GM19239 (cell line): ENCODE measurements at regions not wholly inside any gene's neighbourhood (a gene's known extent, or its start where the extent isn't known, plus 50 kb on each side); places are given as distances from the start of the nearest gene placed in this dataset.
"Not testable (repeated sequence)": the region's sequence is repeated elsewhere in the genome, so short reads cannot be mapped to it uniquely, and the experiment has no call there.

ENCODE experiments used
- DNase-seq: peaks from one replicate; pipeline ENCODE4 v3.0.0; 2011; ENCODE audit warnings: low spot score; ENCODE audit not compliant: insufficient read length
- FAIRE-seq: peaks from 2 replicates; lab custom pipeline; 2011; peaks lifted over from hg19 to GRCh38; lab: Jason Lieb, UNC

DNA sequence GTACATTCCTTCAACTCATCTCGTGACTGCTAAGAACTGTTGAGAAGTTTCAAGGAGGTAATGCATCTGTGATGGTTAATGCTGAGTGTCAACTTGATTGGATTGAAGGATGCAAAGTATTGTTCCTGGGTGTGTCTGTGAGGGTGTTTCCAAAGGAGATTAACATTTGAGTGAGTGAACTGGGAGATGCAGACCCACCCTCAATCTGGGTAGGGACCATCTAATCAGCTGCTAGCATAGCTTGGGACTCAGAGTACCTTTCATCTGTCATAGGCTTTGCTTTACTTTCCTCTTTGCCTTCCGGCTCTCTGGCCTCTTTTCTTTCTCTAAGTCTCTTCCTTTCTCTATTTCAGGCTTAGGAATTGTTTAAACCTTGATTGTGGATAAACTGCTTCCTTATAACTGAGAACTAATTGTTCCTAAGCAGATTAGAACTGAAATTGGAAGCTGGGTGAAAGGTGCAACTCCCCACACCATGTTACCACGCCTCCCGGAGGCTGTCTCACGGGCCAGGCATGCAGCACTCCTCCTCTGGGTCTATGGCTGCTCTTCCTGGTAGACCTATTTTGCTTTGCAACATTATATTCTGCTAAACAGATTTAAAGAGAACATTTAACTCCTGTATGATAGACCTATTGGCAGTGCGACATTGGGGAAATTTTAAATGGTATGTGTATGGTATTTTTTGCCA, 298.2 kb downstream of the CCSER2 start:
- FAIRE-seq (no peak), DNase-seq (no peak)

DNA sequence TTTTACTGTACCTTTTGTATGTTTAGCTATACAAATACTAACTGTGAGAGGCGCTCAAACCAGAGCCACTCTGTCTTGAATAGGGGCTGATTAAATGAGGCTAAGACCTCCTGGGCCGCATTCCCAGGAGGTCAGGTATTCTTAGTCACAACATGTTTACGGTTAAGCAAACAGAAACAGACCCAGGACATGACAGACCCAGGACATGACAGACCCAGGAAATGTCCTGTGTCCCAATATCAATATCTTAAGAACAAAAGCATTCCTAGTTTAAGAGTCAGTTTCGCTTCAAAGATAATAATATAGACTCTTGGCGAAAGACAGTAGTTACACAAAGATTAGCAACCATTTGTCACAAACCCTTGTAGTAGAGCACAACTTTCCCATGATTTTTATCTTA, 304.5 kb downstream of the CCSER2 start:
- DNase-seq, result no peak
- FAIRE-seq, result no peak

DNA sequence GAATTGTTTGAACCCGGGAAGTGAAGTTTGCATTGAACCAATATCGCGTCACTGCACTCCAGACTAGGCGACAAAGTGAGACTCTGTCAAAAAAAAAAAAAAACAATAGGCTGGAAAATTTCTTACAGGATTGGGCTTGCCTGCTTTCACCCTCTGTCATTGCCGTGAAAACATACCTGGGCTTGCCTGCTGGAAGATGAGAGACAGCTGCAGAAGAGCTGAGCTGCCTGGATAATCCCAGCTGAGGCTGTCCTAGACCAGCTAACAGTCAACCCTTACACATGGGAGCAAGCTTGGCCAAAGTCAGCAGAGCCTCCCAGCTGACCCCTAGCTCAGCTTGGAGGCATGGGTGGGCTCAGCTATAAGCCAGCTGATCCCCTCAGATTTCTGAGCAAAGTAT, 306.2 kb downstream of the CCSER2 start:
- FAIRE-seq, result no peak
- no peak for DNase-seq

DNA sequence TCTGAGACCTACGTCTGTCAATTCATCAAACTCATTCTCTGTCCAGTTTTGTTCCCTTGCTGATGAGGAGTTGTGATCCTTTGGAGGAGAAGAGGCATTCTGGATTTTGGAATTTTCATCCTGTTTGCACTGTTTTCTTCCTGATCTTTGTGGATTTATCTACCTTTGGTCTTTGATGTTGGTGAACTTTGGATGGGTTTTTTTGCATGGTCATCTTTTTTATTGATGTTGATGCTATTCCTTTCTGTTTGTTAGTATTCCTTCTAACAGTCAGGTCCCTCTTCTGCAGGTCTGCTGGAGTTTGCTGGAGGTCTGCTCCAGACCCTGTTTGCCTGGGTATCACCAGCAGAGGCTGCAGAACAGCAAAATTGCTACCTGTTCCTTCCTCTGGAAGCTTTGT, 322.2 kb downstream of the CCSER2 start:
- FAIRE-seq, DNase-seq: not testable (repeated sequence)

DNA sequence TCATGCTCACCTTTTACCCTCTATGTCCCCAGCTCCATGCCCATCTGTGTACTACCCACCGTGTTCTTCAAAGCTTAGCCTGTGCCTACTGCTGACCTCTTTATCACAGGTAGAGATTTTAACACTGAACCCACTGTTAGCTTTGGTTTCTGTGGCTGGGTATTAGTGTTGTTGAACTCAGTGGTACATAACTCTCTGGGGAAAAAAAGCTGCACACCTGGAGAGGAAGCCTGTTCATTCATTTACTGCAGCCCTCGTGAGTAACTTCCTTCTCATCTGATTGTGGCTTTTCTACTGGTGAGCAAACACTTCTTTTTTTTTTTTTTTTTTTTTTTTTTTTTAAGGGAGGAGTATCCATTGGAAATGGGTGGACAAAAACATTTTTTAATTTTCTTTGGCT, 326.3 kb downstream of the CCSER2 start:
- DNase-seq (no peak), FAIRE-seq (no peak)

DNA sequence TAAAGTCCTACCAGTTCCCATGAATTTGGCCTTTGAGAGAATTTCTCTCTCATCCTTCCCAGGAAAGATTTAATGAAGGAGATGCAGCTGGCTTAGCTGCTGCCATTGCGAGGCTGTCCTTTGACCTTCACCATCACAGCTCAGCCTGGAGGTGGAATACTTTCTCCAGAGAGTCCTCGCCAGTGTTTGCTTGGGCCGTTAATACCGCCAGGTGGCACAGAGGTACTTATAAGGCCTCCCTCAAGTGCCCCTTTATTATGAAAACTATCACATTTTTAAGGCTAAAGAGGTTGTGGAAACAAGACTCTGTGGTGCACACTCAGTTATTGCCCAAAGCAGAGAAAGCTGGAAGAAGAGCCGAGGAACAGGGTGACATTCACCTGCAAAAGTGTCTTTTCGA, 330.6 kb downstream of the CCSER2 start:
- FAIRE-seq (no peak), DNase-seq (no peak)

DNA sequence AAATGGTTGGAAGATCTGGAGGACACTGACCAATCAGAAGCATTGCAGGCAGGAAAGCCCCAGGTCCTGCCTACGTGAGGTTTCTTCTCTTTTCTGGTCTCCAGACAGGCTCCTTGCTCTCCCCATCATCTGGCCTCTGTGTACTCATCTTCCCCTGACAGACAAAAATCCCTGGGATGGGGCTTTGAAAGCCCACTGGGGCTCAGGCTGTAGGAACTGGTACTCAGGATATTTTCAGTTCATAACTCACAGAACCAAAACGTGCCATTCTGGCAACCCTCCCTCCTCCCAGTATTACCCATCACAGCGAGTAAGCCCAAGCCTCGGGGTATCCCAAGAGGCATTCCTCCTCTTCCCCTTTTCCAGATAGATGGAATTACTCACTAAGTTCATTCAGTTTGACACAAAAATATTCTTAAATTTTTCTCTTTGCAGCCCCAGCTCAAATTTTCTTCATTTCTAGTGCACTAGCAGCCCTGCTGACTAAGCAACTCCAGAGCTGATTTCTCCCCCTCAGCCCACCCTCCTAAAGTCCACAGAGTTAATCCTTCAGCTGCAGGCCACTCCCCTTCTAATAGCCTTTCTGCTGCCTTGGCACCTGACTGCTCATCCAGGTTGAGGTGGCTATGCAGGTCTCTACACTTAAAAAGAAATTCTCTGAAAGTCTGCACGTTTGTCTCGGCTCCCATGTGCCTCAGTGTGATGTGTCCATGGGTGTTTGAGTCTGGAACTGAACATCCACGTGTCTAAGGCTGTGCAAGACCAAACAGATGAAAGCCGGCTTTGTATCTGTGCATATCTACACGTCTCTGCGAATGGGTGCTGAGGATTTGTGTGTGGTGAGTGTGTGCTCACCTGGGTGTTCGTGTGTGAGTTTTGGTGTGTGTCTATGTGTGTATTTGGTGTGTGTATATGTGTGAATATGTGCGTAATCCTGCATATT, 331.4 kb downstream of the CCSER2 start:
- no peak for FAIRE-seq
- DNase-seq, result no peak

DNA sequence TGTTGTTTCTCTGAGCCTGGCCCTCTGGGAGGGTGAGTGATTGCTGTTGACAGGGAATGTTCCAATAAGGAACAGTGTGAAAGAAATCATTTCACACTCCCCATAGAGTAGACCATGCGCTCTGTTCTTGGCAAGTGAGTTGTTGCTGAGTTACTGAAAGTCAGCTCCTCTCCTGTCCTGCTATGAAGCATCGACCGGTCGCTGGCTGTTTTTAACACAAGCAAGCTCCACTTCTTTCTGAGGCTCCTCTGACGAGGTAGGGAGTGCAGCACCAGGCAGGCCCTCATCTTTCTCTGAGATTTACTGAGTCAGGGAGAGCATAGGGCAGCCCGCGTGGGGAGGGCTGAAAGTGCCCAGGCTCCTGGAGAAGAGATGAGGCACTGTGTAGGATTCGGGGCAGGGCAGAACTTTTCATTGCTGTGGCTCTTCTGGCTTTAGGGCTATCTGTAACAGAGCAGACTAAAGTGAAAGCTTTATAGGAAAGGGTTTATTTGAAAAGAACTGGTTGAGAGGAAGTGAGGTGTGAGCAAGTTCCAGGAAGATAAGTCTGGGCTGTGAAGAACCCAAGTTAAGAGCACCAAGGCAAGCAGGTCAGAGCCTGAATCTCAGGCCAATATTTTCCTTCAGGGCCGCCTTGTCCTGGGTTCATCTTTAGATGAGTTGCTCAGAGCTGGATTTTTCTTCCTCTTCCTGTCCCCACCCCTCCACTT, 332.2 kb downstream of the CCSER2 start:
- FAIRE-seq (no peak), DNase-seq (no peak)

DNA sequence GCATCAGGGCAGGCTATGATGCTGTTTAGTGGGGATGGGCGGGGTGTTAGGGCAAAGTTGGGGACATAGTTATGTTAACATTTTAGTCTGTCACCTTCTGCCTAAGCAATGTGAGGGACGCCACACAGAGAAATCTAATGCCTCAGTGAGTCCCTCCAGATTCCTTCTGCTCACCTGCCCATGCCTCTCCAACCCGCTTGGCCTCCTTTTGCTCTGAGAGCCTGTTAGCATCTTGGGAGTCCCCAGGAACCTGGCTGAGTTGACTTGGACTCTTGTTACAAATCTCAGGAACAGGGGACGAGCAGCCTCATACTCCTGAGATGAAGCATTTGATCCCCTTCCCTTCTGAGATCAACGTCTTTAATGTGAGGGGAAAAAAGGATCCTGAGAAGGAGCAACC, 336.8 kb downstream of the CCSER2 start:
- DNase-seq (no peak), FAIRE-seq (no peak)

DNA sequence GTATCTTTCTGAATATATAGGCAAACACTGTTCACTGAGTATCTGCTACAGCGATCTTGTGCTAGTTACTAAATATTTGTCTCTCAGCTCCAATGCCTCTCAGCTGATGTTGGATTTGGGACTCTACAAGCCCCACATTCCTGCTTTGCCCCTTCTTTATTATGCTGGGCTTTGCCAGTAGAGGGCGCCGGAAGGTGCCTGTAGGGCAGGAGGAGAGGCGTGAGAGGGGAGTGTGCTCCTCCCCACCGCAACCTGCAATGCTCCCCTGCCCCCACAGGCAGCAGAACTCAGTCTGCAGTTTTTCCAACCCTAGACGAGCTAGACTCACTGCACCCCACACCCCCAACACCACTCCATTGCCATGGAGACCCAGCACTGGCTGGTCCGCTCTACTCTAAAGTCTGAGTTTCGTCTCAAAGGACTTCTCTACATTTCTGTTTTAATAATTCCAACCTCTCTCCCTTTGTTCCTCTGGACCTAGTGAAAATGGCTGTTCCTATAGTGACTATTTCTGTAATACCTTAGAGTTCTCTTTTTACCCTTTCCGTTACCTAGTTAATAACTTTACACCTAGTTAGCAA, 337.6 kb downstream of the CCSER2 start:
- FAIRE-seq (no peak), DNase-seq (peak; percentile 18)

DNA sequence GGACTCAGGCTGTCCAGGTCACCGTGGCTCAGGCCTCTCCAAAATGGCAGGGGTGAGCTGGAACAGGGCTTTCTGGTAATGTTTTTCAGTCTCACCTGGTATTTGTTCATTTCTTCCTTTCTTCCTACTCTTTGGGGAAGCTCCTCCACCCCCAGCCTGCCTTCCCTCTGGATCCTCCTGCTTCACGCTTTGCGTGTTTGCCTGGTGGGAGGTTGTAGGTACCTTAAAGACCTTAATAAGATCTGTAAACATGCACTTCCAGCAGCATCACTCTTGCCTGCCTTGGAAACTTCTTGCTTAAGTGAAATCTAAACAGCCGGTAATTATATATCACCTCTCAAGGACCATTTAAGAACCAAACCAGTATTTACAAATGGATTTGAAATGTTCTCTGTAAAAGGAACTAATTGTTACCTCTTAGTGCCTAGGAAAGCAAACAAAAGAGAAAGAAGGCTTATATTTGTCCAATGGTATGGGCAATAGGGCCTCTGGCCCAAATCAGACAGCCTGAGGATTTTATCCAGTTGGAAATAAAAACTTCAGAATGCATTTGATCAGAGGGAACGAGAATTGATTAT, 339.9 kb downstream of the CCSER2 start:
- DNase-seq (no peak), FAIRE-seq (no peak)

DNA sequence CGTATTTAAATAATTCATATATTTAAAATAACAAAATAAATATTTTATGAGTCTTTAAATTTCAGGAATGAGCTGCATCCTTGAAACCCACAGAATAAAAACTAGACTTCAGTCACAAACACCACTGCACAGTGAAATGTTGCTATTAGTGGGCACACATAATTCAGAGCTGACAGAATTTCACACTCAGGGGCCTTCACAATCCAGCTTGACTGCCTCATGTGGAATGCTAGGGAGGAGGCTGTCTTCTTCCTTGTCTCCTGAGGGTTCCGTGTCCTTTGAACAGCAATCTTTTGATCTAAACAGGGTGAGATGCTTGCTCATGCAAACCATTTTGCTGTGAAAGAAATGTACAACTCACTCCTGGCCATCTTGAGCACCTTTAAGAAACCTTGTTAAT, 346.7 kb downstream of the CCSER2 start:
- DNase-seq, result no peak
- no peak for FAIRE-seq

DNA sequence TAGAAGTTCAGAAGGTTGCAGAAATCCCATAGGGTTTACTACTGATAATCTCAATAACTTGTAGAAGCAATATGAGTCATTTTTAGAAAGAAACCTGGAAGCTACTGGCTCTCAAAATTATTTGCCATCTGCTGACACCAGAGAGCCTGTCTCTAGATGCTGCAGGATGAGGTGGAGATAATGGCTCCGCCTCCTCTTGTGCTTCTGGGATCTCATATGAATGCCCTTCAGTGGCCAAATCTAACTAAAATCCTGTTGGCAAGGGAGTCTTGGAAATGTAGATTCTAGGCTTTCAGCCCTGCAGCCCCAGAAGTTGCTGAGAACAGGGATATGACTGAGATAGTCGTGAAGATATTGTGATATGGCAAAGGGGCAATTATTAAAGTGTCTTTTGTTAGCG, 348.1 kb downstream of the CCSER2 start:
- no peak for FAIRE-seq

DNA sequence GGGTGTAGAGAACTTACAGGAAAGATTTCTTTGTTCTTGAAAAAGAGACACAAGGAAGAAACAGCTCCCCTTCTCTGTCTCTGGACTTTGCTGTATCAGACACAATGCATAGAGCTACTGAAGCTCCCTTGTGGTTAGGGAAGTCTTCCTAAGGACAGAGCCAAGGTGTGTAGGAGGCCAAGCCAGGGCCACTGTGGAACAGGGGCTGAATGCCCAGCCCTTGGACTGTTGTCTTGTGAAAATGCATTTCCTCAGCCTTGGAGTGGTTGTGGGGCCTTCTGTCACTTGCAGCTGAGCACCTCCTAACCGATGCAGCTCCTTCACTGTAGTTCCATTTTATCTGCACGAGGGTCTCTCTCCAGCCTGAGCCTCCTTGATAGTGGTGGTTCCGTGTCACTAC, 353.4 kb downstream of the CCSER2 start:
- FAIRE-seq (no peak), DNase-seq (no peak)

More for the DNA sequence above, 348.1 kb downstream of the CCSER2 start:
- DNase-seq, result no peak

DNA sequence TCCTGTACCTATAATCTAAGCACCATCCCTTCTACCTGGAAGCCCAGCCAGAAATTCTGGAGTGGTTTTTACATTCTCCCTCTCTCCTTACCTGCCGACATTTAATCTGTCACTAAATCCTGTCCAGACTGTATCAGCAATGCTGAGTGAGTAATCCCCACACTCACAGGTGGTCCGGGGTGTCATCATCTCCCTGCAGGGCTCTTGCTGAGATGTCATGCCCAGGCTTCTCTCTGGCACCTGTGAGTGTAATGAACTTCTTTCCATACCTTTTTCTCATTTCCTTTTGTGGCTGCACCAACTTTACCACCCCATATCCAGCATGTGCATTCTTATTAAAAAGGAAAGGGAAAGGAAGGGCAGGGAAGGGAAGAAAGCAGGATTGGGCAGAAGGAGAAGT, 355.2 kb downstream of the CCSER2 start:
- no peak for FAIRE-seq
- no peak for DNase-seq

DNA sequence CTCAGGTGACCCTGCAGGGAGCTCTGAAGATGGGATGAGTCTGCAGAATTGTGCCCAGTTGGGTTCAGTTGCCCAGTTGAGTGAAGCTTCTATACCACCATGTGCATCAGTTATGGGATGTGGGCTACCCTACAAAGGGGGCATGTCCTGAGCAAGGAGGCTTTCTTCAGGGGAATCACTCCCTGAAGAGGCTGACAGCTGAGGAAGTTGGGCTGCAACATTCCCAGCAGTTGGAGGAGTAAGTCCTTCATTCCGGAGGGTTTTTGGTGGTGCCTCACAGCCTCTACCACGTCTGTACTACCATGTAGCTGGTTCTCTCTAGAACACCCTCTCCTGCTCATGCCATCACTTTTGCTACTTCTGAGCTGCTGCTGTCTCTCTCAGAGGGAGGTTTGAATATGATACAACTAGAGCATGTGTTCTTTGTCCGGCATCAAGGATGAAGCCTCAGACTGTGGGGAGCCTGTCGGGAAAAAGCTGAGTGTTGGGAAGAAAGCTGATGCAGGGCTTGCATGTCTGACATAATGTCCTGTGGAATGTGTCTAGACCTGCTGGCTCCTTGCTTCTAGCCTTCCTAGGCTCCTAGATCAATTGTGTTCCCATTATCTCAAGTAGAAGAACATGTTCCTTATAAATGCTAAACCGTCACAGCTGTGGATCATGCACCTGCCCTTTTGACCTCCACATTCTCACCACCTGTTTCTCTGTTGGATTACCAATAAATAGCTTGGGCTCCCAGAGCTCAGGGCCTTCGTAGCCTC, 355.8 kb downstream of the CCSER2 start:
- no peak for FAIRE-seq
- no peak for DNase-seq

DNA sequence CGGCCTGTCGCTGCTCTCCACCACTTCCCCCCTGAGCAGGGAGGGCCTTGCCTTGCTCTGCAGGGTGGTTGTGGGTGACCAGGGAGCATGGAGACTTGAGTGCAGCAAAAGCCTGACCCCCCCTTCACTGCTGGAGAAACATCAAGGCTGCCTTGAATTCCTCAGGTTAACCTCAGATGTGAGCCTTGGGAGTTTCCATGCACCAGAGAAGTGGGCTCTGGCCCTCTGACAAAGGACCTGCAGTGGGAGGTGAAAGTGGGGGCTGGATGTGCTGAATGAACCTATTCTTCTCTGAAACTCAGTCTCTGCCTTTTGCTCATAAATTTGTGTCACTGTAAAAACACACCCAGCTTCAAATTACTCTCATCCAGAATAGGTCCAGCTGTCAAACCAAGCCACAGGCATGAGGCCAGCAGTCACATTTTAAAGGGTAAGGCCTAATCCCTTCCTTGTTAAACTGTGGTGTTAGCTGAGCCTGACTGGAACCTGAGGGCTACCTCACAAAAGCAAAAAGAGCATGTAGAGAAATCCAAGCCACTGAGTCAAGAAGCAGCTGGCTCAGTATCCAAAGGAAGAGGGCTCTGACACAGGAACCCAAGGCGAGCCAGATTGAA, 356.8 kb downstream of the CCSER2 start:
- FAIRE-seq (no peak), DNase-seq (no peak)

DNA sequence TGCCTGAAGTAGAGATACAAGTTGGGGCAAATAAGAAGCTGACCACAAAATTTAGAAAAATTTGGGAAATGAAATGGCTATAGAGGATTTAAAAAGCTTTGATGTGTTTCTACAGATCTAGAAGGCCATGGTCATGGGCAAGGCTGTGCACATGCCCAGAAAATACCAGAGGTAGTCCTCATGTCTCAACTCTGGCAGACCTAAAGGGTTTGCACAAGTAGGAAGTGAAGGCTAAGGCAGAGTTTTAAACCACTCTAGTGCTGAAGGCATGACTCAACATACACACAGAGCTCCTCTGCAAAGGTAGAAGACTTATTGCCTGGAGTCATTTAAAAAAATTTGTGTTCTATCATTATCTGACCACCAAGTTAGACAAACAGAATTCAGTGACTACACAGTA, 364.6 kb downstream of the CCSER2 start:
- FAIRE-seq, result no peak
- DNase-seq, result no peak

DNA sequence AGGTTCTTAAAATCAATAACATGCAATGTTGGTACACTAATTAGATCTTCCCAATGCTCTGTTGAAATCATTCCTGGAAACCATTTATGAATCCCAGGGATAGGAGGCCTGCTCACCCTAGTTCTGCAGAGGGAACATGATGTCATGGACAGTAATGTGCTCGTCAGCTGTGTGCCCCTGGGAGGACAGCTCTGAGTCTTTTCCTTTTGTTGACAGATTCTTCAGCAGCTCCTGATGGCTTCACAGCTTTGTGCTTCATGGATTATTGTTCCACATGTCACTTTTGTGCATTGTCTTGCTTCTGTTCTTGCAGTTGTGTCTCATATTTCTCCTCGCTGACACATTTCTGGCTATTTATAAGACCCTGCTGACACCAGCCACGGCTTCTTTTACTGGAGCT, 367.5 kb downstream of the CCSER2 start:
- FAIRE-seq (no peak), DNase-seq (no peak)
